Neural cell (in vitro differentiated cells): ENCODE measurements at regions not wholly inside any gene's neighbourhood (a gene's known extent, or its start where the extent isn't known, plus 50 kb on each side); places are given as distances from the start of the nearest gene placed in this dataset.
A peak's percentile ranks its signal among the peaks of the same experiment; 100 is the strongest.
"Not testable (repeated sequence)": the region's sequence is repeated elsewhere in the genome, so short reads cannot be mapped to it uniquely, and the experiment has no call there.

Experiments used
- H2AFZ ChIP-seq: fragments of 200-600, 300-800 bp; sonication (generic), shearing (Covaris generic); 2 replicates; pipeline ENCODE4 v1.6.0; 2014; ENCODE audit warnings: low read depth, mild to moderate bottlenecking, antibody characterized with exemption, low read length, moderate library complexity
- H3F3A ChIP-seq: fragments of 200-600 bp; shearing (Covaris generic); 2 replicates; pipeline ENCODE4 v1.6.1; 2016; ENCODE audit warnings: mild to moderate bottlenecking, moderate library complexity, mixed read lengths, antibody characterized with exemption, low read length; ENCODE audit not compliant: insufficient read depth, poor library complexity, severe bottlenecking
- H3K27ac ChIP-seq: fragments of 200-600, 300-800 bp; sonication (generic), shearing (Covaris generic); 2 replicates; pipeline ENCODE4 v1.5.1; 2014; ENCODE audit warnings: mild to moderate bottlenecking, low read length, moderate library complexity
- H3K27me3 ChIP-seq: fragments of 300-800, 200-600 bp; sonication (generic), shearing (Covaris generic); 2 replicates; pipeline ENCODE4 v1.6.0; 2014; ENCODE audit warnings: mild to moderate bottlenecking, low read depth, low read length, moderate library complexity; ENCODE audit not compliant: insufficient read depth
- H3K36me3 ChIP-seq: fragments of 300-800, 200-600 bp; sonication (generic), shearing (Covaris generic); 2 replicates; pipeline ENCODE4 v1.5.1; 2014; ENCODE audit warnings: mild to moderate bottlenecking, antibody characterized with exemption, low read length, moderate library complexity; ENCODE audit not compliant: insufficient read depth
- H3K4me2 ChIP-seq: fragments of 300-800, 200-600 bp; sonication (generic), shearing (Covaris generic); 2 replicates; pipeline ENCODE4 v1.6.0; 2014; ENCODE audit warnings: mild to moderate bottlenecking, low read length
- H3K4me3 ChIP-seq: fragments of 300-800, 200-600 bp; sonication (generic), shearing (Covaris generic); 2 replicates; pipeline ENCODE4 v1.5.1; 2014; ENCODE audit warnings: mild to moderate bottlenecking, low read length, moderate library complexity
- H3K79me2 ChIP-seq: fragments of 200-600 bp; shearing (Covaris generic); replicated peaks from 2 replicates; pipeline ENCODE4 v1.6.0; 2014; ENCODE audit warnings: mild to moderate bottlenecking, low read length, moderate library complexity; ENCODE audit not compliant: insufficient read depth
- H3K9ac ChIP-seq: fragments of 300-800, 200-600 bp; sonication (generic), shearing (Covaris generic); 2 replicates; pipeline ENCODE4 v1.6.1; 2016; ENCODE audit warnings: mild to moderate bottlenecking, low read length, mixed read lengths
- H3K9me2 ChIP-seq: fragments of 200-600 bp; shearing (Covaris generic); 2 replicates; pipeline ENCODE4 v1.6.1; 2016; ENCODE audit warnings: mild to moderate bottlenecking, low read length, mixed read lengths; ENCODE audit not compliant: insufficient read depth
- H3K9me3 ChIP-seq: fragments of 200-600, 300-800 bp; sonication (generic), shearing (Covaris generic); 2 replicates; pipeline ENCODE4 v1.6.1; 2016; ENCODE audit warnings: mild to moderate bottlenecking, mixed run types, low read length, moderate library complexity, mixed read lengths
- H4K20me1 ChIP-seq: fragments of 200-600 bp; shearing (Covaris generic); 2 replicates; pipeline ENCODE4 v1.6.1; 2016; ENCODE audit warnings: mild to moderate bottlenecking, mixed run types; ENCODE audit not compliant: insufficient read depth
- RAD21 ChIP-seq: fragments of 450-650 bp; conservative IDR thresholded peaks from 2 replicates; pipeline ENCODE4 v1.6.1; 2014; ENCODE audit warnings: antibody characterized with exemption, mild to moderate bottlenecking, moderate library complexity
- SMC3 ChIP-seq: fragments of 450-650 bp; conservative IDR thresholded peaks from 2 replicates; pipeline ENCODE4 v1.6.1; 2014; ENCODE audit warnings: antibody characterized with exemption, mild to moderate bottlenecking, moderate library complexity; ENCODE audit not compliant: poor library complexity

DNA sequence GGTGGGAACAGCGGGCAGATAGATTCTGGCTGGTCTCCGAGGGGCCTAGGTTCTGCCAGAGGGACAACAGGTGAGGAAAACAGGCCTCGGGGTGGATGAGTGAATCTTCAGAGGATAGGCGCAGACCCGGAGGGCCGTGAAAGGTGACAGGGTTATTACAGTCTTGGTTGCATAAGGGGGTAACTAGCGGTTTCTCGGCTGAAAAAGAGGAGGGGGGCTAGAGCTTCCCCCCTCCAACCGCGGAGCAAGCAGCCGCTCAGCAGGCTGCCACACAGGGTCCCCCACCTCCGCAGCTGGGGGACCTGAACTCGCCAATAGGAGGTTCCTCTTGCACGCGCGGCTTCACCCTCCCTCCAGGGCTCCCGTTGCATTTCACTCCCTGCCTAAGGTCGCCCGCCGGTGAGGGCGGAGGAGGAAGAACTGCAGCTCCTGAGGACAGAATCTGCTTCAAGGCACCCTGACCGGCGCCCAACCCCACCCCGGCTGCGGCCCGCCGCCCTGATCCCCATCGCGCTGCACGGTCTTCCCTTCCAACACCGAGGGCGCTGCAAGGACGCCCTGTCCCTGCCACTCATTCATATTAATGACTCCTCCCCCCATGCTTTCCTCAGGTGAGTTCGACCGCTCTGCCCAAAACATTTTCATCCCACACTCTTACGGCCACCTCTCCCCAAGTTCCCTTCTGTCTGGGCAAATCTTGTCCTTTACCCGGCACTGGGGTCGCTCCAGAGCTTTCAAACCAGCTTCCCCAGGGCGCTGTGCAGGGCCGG, 174.3 kb downstream of the SPATA31A6 start:
- not testable (repeated sequence) for H3K4me3 ChIP-seq, H3K79me2 ChIP-seq, H4K20me1 ChIP-seq, H3K4me2 ChIP-seq, H3F3A ChIP-seq, H3K9me3 ChIP-seq, H3K27me3 ChIP-seq, H3K36me3 ChIP-seq, H2AFZ ChIP-seq, H3K27ac ChIP-seq, H3K9me2 ChIP-seq, H3K9ac ChIP-seq

DNA sequence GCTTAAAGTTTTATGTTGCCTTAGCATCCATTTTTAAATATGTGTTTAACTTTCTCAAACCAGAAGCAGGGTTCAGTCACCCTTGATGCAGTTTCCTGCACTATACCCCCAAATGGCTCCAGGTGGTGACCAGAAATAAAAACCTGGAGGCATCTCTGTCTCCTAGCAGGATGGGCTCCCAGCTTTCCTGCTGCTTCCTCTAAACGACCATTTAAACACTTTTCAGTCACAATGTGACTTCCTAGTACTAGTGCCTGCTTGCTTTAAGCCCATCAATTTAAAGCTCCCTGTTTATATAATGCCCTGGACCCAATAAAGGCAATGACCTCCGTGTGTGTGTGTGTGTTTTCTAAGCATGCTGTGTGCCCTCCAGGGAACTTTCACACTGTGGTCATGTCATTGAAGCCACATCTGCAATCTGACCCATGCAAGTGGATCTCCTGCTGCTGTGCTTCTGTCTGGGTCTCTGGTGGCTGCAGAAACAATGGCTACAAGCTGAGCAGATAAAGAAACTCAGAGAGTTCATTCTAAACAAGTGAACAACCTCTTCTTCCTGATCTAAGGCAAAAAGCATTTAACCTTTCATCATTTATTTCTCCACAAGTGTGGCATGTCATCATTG, 175.3 kb downstream of the SPATA31A6 start:
- H3K36me3 ChIP-seq, H3F3A ChIP-seq, H3K4me3 ChIP-seq, H3K79me2 ChIP-seq, H2AFZ ChIP-seq, H3K27ac ChIP-seq, H4K20me1 ChIP-seq, H3K27me3 ChIP-seq, H3K9me3 ChIP-seq, H3K9ac ChIP-seq, H3K9me2 ChIP-seq, H3K4me2 ChIP-seq: not testable (repeated sequence)

GRCh38 chr9:42364410-42365243, 181.2 kb downstream of the SPATA31A6 start:
- not testable (repeated sequence) for H3K36me3 ChIP-seq, H3K9me3 ChIP-seq, H3F3A ChIP-seq, H3K4me2 ChIP-seq, H3K9me2 ChIP-seq, H3K4me3 ChIP-seq, H3K27ac ChIP-seq, H4K20me1 ChIP-seq, H3K79me2 ChIP-seq, H3K27me3 ChIP-seq, H3K9ac ChIP-seq, H2AFZ ChIP-seq

DNA sequence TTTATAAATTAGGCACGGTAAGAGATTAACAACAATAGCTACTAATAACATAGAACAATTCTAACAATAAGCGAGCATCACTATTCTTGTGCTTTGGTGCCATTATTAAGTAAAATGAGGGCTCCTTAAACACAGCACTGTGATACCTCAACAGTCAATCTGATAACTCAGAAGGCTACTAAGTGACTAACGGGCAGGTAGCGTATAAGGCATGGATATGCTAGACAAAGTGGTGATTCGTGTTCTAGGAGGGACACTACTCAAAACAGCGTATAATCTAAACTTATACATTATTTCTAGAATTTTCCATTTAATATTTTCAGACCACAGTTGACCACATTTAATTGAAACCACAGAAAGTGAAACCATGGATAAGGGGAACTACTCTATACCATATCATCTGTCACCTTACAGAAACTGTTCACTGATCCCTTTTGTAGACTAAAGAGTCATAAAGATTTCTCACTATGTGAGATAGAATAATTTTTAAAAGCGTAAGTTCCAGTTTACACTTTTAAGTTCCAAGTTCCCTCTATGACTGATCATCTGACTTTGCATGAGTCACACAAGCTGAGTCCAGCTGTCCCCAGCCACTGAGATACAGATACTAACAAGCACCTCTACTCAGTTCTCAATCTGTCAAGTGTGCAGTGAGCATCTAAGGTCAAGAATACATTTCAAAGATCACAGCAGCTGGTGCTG, 181.9 kb downstream of the SPATA31A6 start:
- H3K4me2 ChIP-seq, H3F3A ChIP-seq, H3K27ac ChIP-seq, H3K36me3 ChIP-seq, H3K4me3 ChIP-seq, H3K79me2 ChIP-seq, H3K9me2 ChIP-seq, H3K27me3 ChIP-seq, H4K20me1 ChIP-seq, H3K9me3 ChIP-seq, H2AFZ ChIP-seq, H3K9ac ChIP-seq: not testable (repeated sequence)

DNA sequence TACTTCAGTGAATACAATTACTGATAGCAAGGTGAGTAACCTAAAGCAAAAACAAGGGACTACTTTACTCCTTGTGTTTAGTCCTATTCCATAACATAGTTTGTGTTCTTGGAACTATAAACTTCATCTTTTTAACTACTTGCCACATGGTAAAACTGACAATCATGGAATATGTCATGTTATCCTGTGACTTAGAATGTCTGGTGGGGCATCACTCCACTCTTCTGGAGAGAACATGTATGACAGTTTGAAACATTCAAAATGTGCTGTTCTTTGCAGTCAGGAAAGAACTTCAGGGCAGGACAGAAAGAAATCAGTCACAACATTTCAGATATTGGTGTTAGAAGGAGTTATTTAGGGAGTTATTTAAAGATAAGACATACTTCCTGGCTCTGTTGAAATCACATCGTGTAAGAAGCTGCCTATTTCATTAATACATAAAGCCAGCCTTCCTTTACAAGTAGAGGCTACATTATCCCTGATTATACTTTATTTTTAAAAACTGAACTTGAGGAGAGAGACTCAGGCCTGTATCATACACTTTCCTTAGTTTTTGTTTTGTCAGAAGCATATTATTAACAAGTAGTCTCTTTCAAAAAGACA, 184.9 kb downstream of the SPATA31A6 start:
- H3K27me3 ChIP-seq, H3K36me3 ChIP-seq, H3K27ac ChIP-seq, H3K4me3 ChIP-seq, H4K20me1 ChIP-seq, H3K9ac ChIP-seq, H3F3A ChIP-seq, H3K79me2 ChIP-seq, H2AFZ ChIP-seq, H3K9me2 ChIP-seq, H3K4me2 ChIP-seq, H3K9me3 ChIP-seq: not testable (repeated sequence)
- TF ChIP-seq SMC3 (peak; percentile 27), RAD21 (peak; percentile 28)

- not testable (repeated sequence) for H3K9me3 ChIP-seq, H3K9me2 ChIP-seq, H2AFZ ChIP-seq, H3K4me3 ChIP-seq, H3K79me2 ChIP-seq, H3F3A ChIP-seq, H3K9ac ChIP-seq, H3K27me3 ChIP-seq, H3K4me2 ChIP-seq, H4K20me1 ChIP-seq, H3K36me3 ChIP-seq, H3K27ac ChIP-seq
These were observed 186.7 kb downstream of the SPATA31A6 start for GRCh38 chr9:42370172-42370571.

- H3K4me2 ChIP-seq, H3K79me2 ChIP-seq, H3K9me2 ChIP-seq, H3K9me3 ChIP-seq, H3F3A ChIP-seq, H3K9ac ChIP-seq, H3K27ac ChIP-seq, H3K27me3 ChIP-seq, H2AFZ ChIP-seq, H4K20me1 ChIP-seq, H3K4me3 ChIP-seq, H3K36me3 ChIP-seq: not testable (repeated sequence)
These were observed 188.0 kb downstream of the SPATA31A6 start for GRCh38 chr9:42371417-42371816.
